Stomach smooth muscle (tissue), 2 donors: ENCODE measurements at regions not wholly inside any gene's neighbourhood (a gene's known extent, or its start where the extent isn't known, plus 50 kb on each side); places are given as distances from the start of the nearest gene placed in this dataset.

Experiments used
- H3K27ac ChIP-seq: one replicate; pipeline ENCODE4 v1.7.0; 2013; ENCODE audit warnings: mild to moderate bottlenecking, low read length, inconsistent platforms
- H3K27me3 ChIP-seq, 2 donors: one replicate each; pipeline ENCODE4 v1.7.0; 2013; ENCODE audit warnings: low read length in 2 of 2; ENCODE audit not compliant: insufficient read depth in 2 of 2, control insufficient read depth in 1 of 2
- H3K36me3 ChIP-seq, 2 donors: one replicate each; pipeline ENCODE4 v1.7.0; 2013; ENCODE audit warnings: low read length in 2 of 2; ENCODE audit not compliant: control insufficient read depth in 2 of 2, insufficient read depth in 2 of 2
- H3K4me1 ChIP-seq: one replicate; pipeline ENCODE4 v1.7.0; 2013; ENCODE audit warnings: low read length; ENCODE audit not compliant: control insufficient read depth, insufficient read depth
- H3K4me3 ChIP-seq, 2 donors: one replicate each; pipeline ENCODE4 v1.7.0; 2013; ENCODE audit warnings: low read length in 2 of 2
- H3K9ac ChIP-seq, 2 donors: one replicate each; pipeline ENCODE4 v1.7.0; 2013; ENCODE audit warnings: low read length in 2 of 2, mild to moderate bottlenecking in 1 of 2
- H3K9me3 ChIP-seq, 2 donors: one replicate each; pipeline ENCODE4 v1.7.0; 2013; ENCODE audit warnings: low read length in 2 of 2; ENCODE audit not compliant: control insufficient read depth in 2 of 2
- donor health status: healthy.
- donor health status: Pancreatic carcinoma.

GRCh38 chr13:44151474-44151873 lies 222.2 kb upstream of the SERP2 start:
- H3K27me3 ChIP-seq, result no peaks in the 10 kb centered on the region
- H3K4me3 ChIP-seq, result no peak overlapping the region
- no peak overlapping the region for H3K27ac ChIP-seq
- no peak overlapping the region for H3K9ac ChIP-seq
- peaks cover 27% of the 10 kb centered on the region for H3K4me1 ChIP-seq
- H3K36me3 ChIP-seq, result no peaks in the 10 kb centered on the region
- no peaks in the 10 kb centered on the region for H3K9me3 ChIP-seq

GRCh38 chr13:44153496-44153895 lies 220.1 kb upstream of the SERP2 start:
- H3K27me3 ChIP-seq, result no peaks in the 10 kb centered on the region
- no peaks in the 10 kb centered on the region for H3K36me3 ChIP-seq
- H3K27ac ChIP-seq, result peak overlapping the region; percentile 61
- no peak overlapping the region for H3K4me3 ChIP-seq
- H3K4me1 ChIP-seq, result peaks cover 37% of the 10 kb centered on the region
- H3K9ac ChIP-seq, result no peak overlapping the region
- H3K9me3 ChIP-seq, result no peaks in the 10 kb centered on the region

DNA sequence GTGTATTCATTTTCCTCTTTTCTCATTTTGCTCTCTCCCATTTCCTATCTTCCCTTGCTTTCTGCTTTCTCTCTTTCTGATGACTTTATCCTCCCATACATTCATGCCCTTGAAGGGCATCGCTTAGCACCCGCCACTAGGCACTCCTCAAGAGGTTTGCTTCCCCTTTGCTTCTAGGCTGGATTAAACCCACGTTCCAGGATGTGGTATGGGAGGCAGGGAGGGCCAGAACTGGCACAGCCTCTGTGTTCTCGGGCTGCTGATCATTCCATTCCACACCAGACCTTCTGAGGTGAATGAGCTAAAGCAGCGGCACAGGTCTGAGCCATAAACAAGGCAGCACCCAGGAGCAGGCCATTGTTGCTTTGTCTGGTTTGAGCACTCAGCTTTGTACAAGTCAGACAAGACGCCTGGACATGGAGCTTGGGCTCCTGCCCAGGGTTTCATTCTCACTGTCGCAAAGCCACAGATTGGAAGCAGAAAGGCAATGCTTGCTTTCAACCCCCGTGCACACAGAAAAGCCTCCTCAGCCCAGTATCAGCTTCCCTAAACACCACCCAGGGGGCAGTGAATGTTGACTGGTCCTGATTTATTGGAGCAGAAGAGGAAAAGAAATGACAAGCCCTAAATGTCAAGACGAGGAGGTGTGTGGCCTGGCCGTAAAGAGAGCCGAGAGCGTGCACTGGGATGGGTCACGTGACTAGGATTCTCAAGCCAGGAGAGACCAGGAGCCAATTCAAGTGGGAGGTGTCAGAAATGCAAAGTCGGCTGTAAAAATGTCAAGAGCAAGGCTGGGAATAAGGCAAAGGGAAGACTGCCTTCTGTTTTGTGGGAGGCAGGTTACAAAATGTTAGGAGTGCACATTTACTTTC lies 218.0 kb upstream of the SERP2 start:
- peak overlapping the region; percentile 20 to 64 for H3K9ac ChIP-seq

DNA sequence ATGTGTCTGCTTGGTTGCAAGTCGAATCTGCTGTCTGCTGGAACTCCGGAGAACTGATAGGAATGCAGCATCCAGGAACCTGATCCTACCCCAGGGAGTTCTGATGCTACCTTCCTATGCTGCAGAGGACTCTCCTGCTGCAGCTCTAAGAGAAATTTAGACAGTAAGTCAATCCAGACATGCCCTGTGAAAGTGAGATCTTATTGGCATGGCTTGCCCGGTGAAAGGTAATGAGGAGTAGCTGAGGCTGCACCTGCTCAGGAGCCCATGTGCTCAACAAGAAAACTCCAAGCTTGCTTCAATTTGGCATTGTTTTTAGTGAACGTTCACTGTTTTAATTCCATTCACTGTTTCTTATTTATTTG lies 217.3 kb upstream of the SERP2 start:
- no peaks in the 10 kb centered on the region for H3K36me3 ChIP-seq
- H3K27ac ChIP-seq, result peak overlapping the region; percentile 61
- H3K4me1 ChIP-seq, result peaks cover 56% of the 10 kb centered on the region
- H3K27me3 ChIP-seq, result no peaks in the 10 kb centered on the region
- no peaks in the 10 kb centered on the region for H3K9me3 ChIP-seq
- H3K4me3 ChIP-seq, result peak overlapping the region; percentile 35 to 71
- peak overlapping the region in 1 of 2 donors; percentile 64 for H3K9ac ChIP-seq

More for the DNA sequence above, 218.0 kb upstream of the SERP2 start:
- H3K4me3 ChIP-seq, result peak overlapping the region; percentile 35 to 71
- peak overlapping the region; percentile 61 for H3K27ac ChIP-seq
- peaks cover 50% of the 10 kb centered on the region for H3K4me1 ChIP-seq
- no peaks in the 10 kb centered on the region for H3K36me3 ChIP-seq
- H3K9me3 ChIP-seq, result no peaks in the 10 kb centered on the region
- no peaks in the 10 kb centered on the region for H3K27me3 ChIP-seq

DNA sequence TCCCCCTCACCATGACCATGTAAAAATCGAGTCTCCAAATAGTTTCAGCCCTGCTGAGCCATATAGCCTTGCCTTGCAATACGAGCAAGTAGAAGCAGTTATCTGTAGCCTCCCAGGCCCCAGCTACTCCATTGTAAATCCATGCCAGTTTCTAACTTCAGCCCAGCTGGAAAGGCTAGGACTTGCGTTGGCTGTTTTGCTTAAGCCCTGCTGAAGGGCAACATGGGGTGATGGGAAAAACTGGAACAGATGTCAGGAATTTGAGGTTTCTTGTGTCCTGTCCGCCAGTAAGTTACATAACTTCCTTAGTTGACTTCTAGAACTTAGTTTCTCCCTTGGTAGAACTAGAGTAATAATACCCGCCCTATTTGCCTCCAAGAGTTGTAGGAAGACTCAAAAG lies 216.0 kb upstream of the SERP2 start:
- H3K36me3 ChIP-seq, result no peaks in the 10 kb centered on the region
- no peaks in the 10 kb centered on the region for H3K9me3 ChIP-seq
- H3K27me3 ChIP-seq, result no peaks in the 10 kb centered on the region
- peaks cover 64% of the 10 kb centered on the region for H3K4me1 ChIP-seq
- H3K27ac ChIP-seq, result peak overlapping the region; percentile 58
- H3K9ac ChIP-seq, result no peak overlapping the region
- H3K4me3 ChIP-seq, result no peak overlapping the region

DNA sequence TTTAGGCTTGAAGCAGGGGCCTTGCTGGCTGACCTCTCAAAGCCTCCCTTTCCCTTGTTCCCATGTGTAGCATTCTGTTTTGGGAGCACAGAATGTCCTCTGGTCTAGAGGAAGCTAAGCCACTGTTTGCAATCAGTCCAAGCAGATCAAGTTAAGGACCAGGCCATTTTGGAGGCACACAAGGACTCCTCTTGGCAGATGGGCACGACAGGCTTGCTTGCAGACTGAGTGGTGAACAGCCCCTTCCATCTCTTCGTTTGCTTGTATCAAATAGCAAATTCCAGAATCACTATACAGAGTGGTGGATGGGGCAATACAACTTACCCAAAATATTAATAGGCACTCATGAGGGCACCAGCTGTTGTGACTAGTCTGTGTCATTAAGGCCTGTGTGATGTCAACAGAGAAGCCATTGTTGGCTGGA lies 215.5 kb upstream of the SERP2 start:
- Histone ChIP-seq H3K4me1 (peaks cover 64% of the 10 kb centered on the region), H3K27ac (peak overlapping the region; percentile 58), H3K9me3 (no peaks in the 10 kb centered on the region), H3K27me3 (no peaks in the 10 kb centered on the region), H3K9ac (no peak overlapping the region), H3K4me3 (no peak overlapping the region), H3K36me3 (no peaks in the 10 kb centered on the region)

DNA sequence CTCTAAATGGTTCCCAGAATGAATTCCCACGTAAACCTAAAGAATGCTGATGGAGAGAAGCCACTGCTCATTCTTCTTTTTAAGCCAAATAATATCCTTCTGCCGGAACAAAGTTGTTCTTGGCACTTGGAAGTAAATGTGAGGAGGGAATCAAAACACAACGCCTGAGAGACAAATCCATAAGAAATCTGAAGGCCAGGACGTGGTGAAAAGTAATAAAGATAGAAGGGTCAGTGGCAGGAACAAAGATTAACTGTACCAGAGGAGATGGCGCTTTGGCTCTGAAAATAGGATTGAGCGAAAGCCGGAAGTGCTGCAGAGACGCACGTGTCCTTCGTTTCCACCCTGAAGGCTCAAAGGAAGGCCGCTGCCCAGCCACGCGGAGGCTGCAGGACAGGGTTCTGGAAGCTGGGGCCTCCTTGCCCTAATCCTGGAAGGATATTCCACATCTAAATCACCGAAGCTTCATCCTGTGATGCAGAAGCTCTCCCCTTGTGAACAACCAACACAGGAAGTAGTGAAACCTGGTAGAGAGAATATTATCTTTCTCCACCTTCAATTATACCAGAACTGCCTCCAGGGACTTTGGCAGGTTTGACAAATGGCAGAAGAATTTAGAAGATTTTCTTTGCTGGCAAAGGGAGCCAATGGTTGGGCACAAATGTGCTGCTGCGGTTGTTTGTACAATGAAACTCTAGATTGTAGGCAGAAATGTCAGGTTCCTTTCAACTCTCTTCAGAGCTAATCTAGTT lies 214.6 kb upstream of the SERP2 start:
- Histone ChIP-seq H3K27ac (peak overlapping the region; percentile 58), H3K4me1 (peaks cover 56% of the 10 kb centered on the region), H3K36me3 (no peaks in the 10 kb centered on the region), H3K4me3 (no peak overlapping the region), H3K9ac (peak overlapping the region in 1 of 2 donors; percentile 5), H3K9me3 (no peaks in the 10 kb centered on the region), H3K27me3 (no peaks in the 10 kb centered on the region)

DNA sequence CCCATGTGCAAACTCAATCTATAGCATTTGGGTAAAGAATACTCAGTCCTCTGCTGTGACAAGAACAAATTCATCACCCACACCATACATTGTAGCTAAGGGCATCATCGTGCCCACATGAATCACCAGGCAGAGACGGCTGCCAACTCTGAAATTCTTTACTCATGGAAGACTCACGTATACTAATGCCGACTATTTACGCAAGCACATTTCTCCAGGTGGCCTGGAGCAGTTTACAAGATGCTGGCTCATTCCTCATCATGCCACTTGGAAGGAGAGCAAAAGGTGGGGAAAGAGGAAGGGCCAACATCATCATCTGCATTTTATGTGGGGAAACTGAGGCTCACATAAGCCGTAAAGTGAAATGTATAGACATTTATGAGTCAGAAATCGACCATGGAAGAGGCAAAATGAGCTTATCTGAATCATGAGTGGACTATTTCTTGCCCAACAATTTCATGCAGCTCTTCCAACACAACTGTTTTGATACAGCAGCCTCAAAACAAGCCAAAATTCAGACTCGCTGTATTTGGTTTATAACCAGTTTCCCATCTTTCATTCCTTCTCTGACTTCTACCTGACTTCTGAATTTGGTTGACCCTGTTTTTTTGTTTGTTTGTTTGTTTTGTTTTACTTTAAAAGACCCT lies 213.9 kb upstream of the SERP2 start:
- Histone ChIP-seq H3K4me1 (peaks cover 51% of the 10 kb centered on the region), H3K9me3 (no peaks in the 10 kb centered on the region), H3K27me3 (no peaks in the 10 kb centered on the region), H3K36me3 (no peaks in the 10 kb centered on the region), H3K27ac (peak overlapping the region; percentile 82), H3K4me3 (no peak overlapping the region), H3K9ac (no peak overlapping the region)

DNA sequence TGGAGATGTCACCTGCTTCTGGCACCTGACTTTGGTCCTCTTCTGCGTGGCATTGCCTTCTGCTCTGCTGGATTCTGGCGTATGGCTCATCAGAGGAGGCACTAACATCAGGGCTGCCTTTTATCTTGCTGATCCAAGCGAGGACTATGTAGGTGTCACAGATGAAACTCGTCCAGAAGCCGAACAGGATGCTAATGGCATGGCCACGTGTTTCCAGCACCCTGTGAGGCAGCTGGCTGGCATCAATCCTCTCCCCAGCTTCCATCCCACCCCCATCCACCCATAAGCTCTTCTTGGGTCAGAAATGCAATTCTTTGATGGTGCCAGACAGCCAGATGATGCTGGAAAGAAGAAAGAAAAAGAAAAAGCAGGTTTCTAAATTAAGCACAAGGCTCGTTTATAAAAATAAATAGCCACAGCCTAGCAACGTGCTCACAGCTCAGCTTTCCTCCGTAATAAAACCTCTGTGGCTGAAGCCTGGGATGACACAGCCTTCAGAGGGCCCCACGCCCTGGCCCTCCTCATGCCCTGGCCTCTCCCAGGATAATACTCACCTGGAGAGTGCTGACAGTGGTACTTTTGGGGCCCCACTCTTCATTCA lies 212.9 kb upstream of the SERP2 start:
- peak overlapping the region; percentile 82 for H3K27ac ChIP-seq
- H3K9me3 ChIP-seq, result no peaks in the 10 kb centered on the region
- no peaks in the 10 kb centered on the region for H3K36me3 ChIP-seq
- H3K27me3 ChIP-seq, result no peaks in the 10 kb centered on the region
- H3K9ac ChIP-seq, result peak overlapping the region in 1 of 2 donors; percentile 55
- H3K4me3 ChIP-seq, result peak overlapping the region; percentile 15 to 57
- peaks cover 44% of the 10 kb centered on the region for H3K4me1 ChIP-seq

GRCh38 chr13:44163108-44163507 lies 210.5 kb upstream of the SERP2 start:
- Histone ChIP-seq H3K9me3 (no peaks in the 10 kb centered on the region), H3K27me3 (no peaks in the 10 kb centered on the region), H3K27ac (no peak overlapping the region), H3K4me3 (no peak overlapping the region), H3K9ac (no peak overlapping the region), H3K36me3 (no peaks in the 10 kb centered on the region), H3K4me1 (peaks cover 29% of the 10 kb centered on the region)
